HepG2 (cell line): ENCODE measurements at regions not wholly inside any gene's neighbourhood (a gene's known extent, or its start where the extent isn't known, plus 50 kb on each side); places are given as distances from the start of the nearest gene placed in this dataset.

ENCODE experiments used
- ATAC-seq: fragments of 200-7000 bp; cut with Tn5 transposase; 3 replicates; pipeline ENCODE4 v1.9.1; 2020; ENCODE audit warnings: mild to moderate bottlenecking, moderate library complexity
- BruUV-seq: library from RNA; stranded (reverse); fragments of 400-500 nt; replicated peaks from 2 replicates; lab custom pipeline; 2021; lab: Mats Ljungman, UMichigan
- CTCF ChIA-PET: fragments of 300-600 bp; formaldehyde crosslinking; extraction: SDS; loops from one replicate; lab custom pipeline; 2021; ENCODE audit warnings: low total read pairs, inconsistent platforms, low intra/inter-chr PET ratio; lab: Yijun Ruan, JAX
- POLR2A ChIA-PET: fragments of 350-600 bp; sonication (Branson Sonifier 250); formaldehyde crosslinking; loops from one replicate; lab custom pipeline; 2020; ENCODE audit warnings: antibody characterized with exemption, inconsistent platforms; lab: Yijun Ruan, JAX
- DNase-seq: peaks from one replicate; pipeline ENCODE4 v3.0.0-alpha.2; 2015; ENCODE audit warnings: low spot score
- FAIRE-seq: peaks from 3 replicates; lab custom pipeline; 2011; peaks lifted over from hg19 to GRCh38; lab: Jason Lieb, UNC
- H2AFZ ChIP-seq: one replicate; pipeline ENCODE4 v1.6.1; 2011; ENCODE audit warnings: low read length, inconsistent platforms
- H3K27ac ChIP-seq: fragments of 300-600 bp; 3 replicates; pipeline ENCODE4 v1.8.0; 2011; ENCODE audit warnings: mixed run types, mild to moderate bottlenecking, mixed read lengths, low read length, inconsistent platforms; ENCODE audit not compliant: insufficient read depth; ENCODE audit errors: extremely low read length
- H3K27me3 ChIP-seq, 2 experiments: fragments of 200-600 bp in 1 of 2; 2 replicates in 1 of 2; 3 replicates in 1 of 2; pipeline versions ENCODE4 v1.6.0 to v1.8.0; 2011; ENCODE audit warnings: low read length in 2 of 2, mild to moderate bottlenecking in 2 of 2, moderate library complexity in 2 of 2, inconsistent platforms in 1 of 2; ENCODE audit not compliant: insufficient read depth in 2 of 2, control insufficient read depth in 1 of 2
- H3K36me3 ChIP-seq, 2 experiments: fragments of 200-600 bp in 1 of 2; replicated peaks in 1 of 2; 2 replicates in 1 of 2; 3 replicates in 1 of 2; pipeline versions ENCODE4 v1.5.1 to v1.8.0; 2011; ENCODE audit warnings: low read length in 2 of 2, inconsistent platforms in 1 of 2; ENCODE audit not compliant: insufficient read depth in 2 of 2, control insufficient read depth in 1 of 2
- H3K4me1 ChIP-seq: 2 replicates; pipeline ENCODE4 v1.5.1; 2012; ENCODE audit warnings: low read length, inconsistent platforms; ENCODE audit not compliant: insufficient read depth
- H3K4me2 ChIP-seq: 2 replicates; pipeline ENCODE4 v1.6.0; 2011; ENCODE audit warnings: low read depth, low read length, inconsistent platforms
- H3K4me3 ChIP-seq, 3 experiments: fragments of 200-600 bp in 1 of 3; sonication (generic), shearing (Covaris generic) in 1 of 3; replicated peaks in 1 of 3; 2 replicates each; pipeline ENCODE4 v1.5.1; 2011 to 2016; ENCODE audit warnings: low read length in 3 of 3, inconsistent platforms in 2 of 3, low read depth in 2 of 3, mild to moderate bottlenecking in 2 of 3, control low read depth in 1 of 3, mixed read lengths in 1 of 3; ENCODE audit not compliant: insufficient read depth in 1 of 3
- H3K79me2 ChIP-seq: one replicate; pipeline ENCODE4 v1.6.1; 2011; ENCODE audit warnings: low read length, inconsistent platforms; ENCODE audit not compliant: insufficient read depth
- H3K9ac ChIP-seq: 2 replicates; pipeline ENCODE4 v1.6.0; 2011; ENCODE audit warnings: mild to moderate bottlenecking, low read depth, low read length, inconsistent platforms; ENCODE audit not compliant: insufficient read depth
- H3K9me3 ChIP-seq: 2 replicates; pipeline ENCODE4 v1.5.1; 2012; ENCODE audit warnings: mild to moderate bottlenecking, low read length
- H4K20me1 ChIP-seq: 2 replicates; pipeline ENCODE4 v1.6.0; 2011; ENCODE audit warnings: inconsistent platforms, mild to moderate bottlenecking, low read length, moderate library complexity; ENCODE audit not compliant: insufficient read depth
- HNRNPL ChIP-seq: fragments of 200-400 bp; formaldehyde crosslinking; IDR thresholded peaks from 2 replicates; pipeline ENCODE4 v1.6.1; 2017; ENCODE audit warnings: mild to moderate bottlenecking, low read depth, low read length
- MTF1 ChIP-seq: sonication (generic); formaldehyde crosslinking; IDR thresholded peaks from 2 replicates; pipeline ENCODE4 v1.5.0; 2020; ENCODE audit warnings: missing genetic modification reagents
- NBN ChIP-seq: fragments of 450-650 bp; conservative IDR thresholded peaks from 2 replicates; pipeline ENCODE4 v1.6.1; 2017
- SNAPC5 ChIP-seq: sonication (generic); formaldehyde crosslinking; IDR thresholded peaks from 2 replicates; pipeline ENCODE4 v1.8.1; 2023; ENCODE audit warnings: mild to moderate bottlenecking, missing genetic modification reagents, borderline replicate concordance
- ZBTB43 ChIP-seq: sonication (generic); formaldehyde crosslinking; conservative IDR thresholded peaks from 2 replicates; pipeline ENCODE4 v1.4.0; 2020; ENCODE audit warnings: missing genetic modification reagents
- ZNF720 ChIP-seq: sonication (generic); formaldehyde crosslinking; IDR thresholded peaks from 2 replicates; pipeline ENCODE4 v1.4.0; 2020; ENCODE audit warnings: missing genetic modification reagents
- WGBS: methylation state at CpG from one replicate; pipeline ENCODE4 v1.1.6; 2017; ENCODE audit warnings: low lambda C conversion rate; 5-methylcytosine and 5-hydroxymethylcytosine counted together
- in situ Hi-C: cut with HindIII; loops from 2 replicates; pipeline ENCODE4 v1.10.0; 2017; ENCODE audit warnings: low pct_unique_long_range_greater_than_20kb; ENCODE audit not compliant: extremely low pct_ligation_motif_present
- intact Hi-C: fragments of 100-400 bp; cut with micrococcal nuclease; formaldehyde crosslinking; loops from one replicate; pipeline ENCODE4 v1.10.0; 2022; ENCODE audit not compliant: unreplicated experiment
- TF ChIP-seq, protein P1 (sequence below): sonication (generic); formaldehyde crosslinking; IDR thresholded peaks from 2 replicates; pipeline ENCODE4 v1.5.0; 2020; ENCODE audit warnings: missing genetic modification reagents
- TF ChIP-seq, protein P2 (sequence below): sonication (generic); formaldehyde crosslinking; IDR thresholded peaks from 2 replicates; pipeline ENCODE4 v1.5.0; 2020; ENCODE audit warnings: mild to moderate bottlenecking, missing genetic modification reagents, borderline replicate concordance

DNA sequence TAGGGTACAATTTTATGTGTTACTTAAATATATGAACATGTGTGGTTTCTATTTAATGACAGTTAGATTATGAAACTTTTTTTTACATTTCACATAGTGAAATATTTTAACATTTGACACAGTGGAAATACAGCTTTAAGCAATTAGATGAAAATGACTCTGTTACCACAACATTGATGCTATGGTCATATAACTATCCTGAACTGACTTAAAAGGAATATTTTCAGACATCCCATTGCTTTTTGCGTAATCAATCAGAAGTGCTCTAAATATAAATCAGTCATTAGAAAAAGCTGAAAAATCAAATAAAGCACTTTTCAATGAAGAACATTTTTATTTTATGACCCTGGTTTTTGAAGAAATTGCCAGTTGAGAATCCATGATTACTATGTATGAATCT is 80.3 kb downstream of the UFM1 start:
- BruUV-seq, result no TSS peak
- intact Hi-C loops, result no loop called here
- CTCF ChIA-PET, result no interaction called here
- FAIRE-seq, result no peak
- no peak for ATAC-seq
- no peak overlapping the region for H3K4me3 ChIP-seq
- no peaks in the 10 kb centered on the region for H3K36me3 ChIP-seq
- no peaks in the 10 kb centered on the region for H4K20me1 ChIP-seq
- in situ Hi-C loops, result no loop called here
- no peaks in the 10 kb centered on the region for H3K9me3 ChIP-seq
- POLR2A ChIA-PET, result no interaction called here
- H3K79me2 ChIP-seq, result no peaks in the 10 kb centered on the region
- H3K4me1 ChIP-seq, result no peaks in the 10 kb centered on the region
- H3K9ac ChIP-seq, result no peak overlapping the region
- 52% methylated on average over 1 of the region's 1 CpG for WGBS
- DNase-seq, result no peak
- no peak overlapping the region for H2AFZ ChIP-seq
- H3K4me2 ChIP-seq, result no peak overlapping the region
- no peak for TF ChIP-seq NBN
- TF ChIP-seq SNAPC5 (CRISPR knock-in tag), result no peak
- TF ChIP-seq, protein P1, sequence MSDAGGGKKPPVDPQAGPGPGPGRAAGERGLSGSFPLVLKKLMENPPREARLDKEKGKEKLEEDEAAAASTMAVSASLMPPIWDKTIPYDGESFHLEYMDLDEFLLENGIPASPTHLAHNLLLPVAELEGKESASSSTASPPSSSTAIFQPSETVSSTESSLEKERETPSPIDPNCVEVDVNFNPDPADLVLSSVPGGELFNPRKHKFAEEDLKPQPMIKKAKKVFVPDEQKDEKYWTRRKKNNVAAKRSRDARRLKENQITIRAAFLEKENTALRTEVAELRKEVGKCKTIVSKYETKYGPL (CRISPR knock-in tag), result no peak
- TF ChIP-seq, all 625 proteins: peak for 0
- Histone ChIP-seq H3K27ac (no peak overlapping the region), H3K27me3 (no peaks in the 10 kb centered on the region)

- H3K9me3 ChIP-seq, result no peaks in the 10 kb centered on the region
- H3K27ac ChIP-seq, result no peak overlapping the region
- H3K79me2 ChIP-seq, result no peaks in the 10 kb centered on the region
- WGBS, result 2% methylated on average over 1 of the region's 1 CpG
- in situ Hi-C loops (no loop called here), intact Hi-C loops (no loop called here)
- no peak overlapping the region for H2AFZ ChIP-seq
- H4K20me1 ChIP-seq, result no peaks in the 10 kb centered on the region
- H3K27me3 ChIP-seq, result no peaks in the 10 kb centered on the region
- H3K9ac ChIP-seq, result no peak overlapping the region
- no peak for DNase-seq
- ChIA-PET POLR2A (no interaction called here), CTCF (no interaction called here)
- H3K4me1 ChIP-seq, result no peaks in the 10 kb centered on the region
- H3K4me3 ChIP-seq, result no peak overlapping the region
- no peaks in the 10 kb centered on the region for H3K36me3 ChIP-seq
- ATAC-seq, result no peak
- no TSS peak for BruUV-seq
- H3K4me2 ChIP-seq, result no peak overlapping the region
- no peak for FAIRE-seq
- TF ChIP-seq, protein P2, sequence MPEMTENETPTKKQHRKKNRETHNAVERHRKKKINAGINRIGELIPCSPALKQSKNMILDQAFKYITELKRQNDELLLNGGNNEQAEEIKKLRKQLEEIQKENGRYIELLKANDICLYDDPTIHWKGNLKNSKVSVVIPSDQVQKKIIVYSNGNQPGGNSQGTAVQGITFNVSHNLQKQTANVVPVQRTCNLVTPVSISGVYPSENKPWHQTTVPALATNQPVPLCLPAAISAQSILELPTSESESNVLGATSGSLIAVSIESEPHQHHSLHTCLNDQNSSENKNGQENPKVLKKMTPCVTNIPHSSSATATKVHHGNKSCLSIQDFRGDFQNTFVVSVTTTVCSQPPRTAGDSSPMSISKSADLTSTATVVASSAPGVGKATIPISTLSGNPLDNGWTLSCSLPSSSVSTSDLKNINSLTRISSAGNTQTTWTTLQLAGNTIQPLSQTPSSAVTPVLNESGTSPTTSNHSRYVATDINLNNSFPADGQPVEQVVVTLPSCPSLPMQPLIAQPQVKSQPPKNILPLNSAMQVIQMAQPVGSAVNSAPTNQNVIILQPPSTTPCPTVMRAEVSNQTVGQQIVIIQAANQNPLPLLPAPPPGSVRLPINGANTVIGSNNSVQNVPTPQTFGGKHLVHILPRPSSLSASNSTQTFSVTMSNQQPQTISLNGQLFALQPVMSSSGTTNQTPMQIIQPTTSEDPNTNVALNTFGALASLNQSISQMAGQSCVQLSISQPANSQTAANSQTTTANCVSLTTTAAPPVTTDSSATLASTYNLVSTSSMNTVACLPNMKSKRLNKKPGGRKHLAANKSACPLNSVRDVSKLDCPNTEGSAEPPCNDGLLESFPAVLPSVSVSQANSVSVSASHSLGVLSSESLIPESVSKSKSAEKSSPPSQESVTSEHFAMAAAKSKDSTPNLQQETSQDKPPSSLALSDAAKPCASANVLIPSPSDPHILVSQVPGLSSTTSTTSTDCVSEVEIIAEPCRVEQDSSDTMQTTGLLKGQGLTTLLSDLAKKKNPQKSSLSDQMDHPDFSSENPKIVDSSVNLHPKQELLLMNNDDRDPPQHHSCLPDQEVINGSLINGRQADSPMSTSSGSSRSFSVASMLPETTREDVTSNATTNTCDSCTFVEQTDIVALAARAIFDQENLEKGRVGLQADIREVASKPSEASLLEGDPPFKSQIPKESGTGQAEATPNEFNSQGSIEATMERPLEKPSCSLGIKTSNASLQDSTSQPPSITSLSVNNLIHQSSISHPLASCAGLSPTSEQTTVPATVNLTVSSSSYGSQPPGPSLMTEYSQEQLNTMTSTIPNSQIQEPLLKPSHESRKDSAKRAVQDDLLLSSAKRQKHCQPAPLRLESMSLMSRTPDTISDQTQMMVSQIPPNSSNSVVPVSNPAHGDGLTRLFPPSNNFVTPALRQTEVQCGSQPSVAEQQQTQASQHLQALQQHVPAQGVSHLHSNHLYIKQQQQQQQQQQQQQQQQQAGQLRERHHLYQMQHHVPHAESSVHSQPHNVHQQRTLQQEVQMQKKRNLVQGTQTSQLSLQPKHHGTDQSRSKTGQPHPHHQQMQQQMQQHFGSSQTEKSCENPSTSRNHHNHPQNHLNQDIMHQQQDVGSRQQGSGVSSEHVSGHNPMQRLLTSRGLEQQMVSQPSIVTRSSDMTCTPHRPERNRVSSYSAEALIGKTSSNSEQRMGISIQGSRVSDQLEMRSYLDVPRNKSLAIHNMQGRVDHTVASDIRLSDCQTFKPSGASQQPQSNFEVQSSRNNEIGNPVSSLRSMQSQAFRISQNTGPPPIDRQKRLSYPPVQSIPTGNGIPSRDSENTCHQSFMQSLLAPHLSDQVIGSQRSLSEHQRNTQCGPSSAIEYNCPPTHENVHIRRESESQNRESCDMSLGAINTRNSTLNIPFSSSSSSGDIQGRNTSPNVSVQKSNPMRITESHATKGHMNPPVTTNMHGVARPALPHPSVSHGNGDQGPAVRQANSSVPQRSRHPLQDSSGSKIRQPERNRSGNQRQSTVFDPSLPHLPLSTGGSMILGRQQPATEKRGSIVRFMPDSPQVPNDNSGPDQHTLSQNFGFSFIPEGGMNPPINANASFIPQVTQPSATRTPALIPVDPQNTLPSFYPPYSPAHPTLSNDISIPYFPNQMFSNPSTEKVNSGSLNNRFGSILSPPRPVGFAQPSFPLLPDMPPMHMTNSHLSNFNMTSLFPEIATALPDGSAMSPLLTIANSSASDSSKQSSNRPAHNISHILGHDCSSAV, result no peak
- TF ChIP-seq HNRNPL (no peak), MTF1 (CRISPR knock-in tag) (no peak), ZBTB43 (CRISPR knock-in tag) (no peak), ZNF720 (CRISPR knock-in tag) (no peak)
These were observed 81.1 kb downstream of the UFM1 start for GRCh38 chr13:38430796-38431195.
